Stimulated activated CD4-positive, alpha-beta T cell treated with anti-CD3 and anti-CD28 coated beads, Interleukin-1b, Interleukin-23, amount 100 ng/mL, for 4 hours (primary cell): ENCODE measurements at regions not wholly inside any gene's neighbourhood (a gene's known extent, or its start where the extent isn't known, plus 50 kb on each side); places are given as distances from the start of the nearest gene placed in this dataset.

Source experiments
- DNase-seq, 2 donors: peaks; one replicate each; pipeline ENCODE4 v3.0.0-alpha.2; 2020; ENCODE audit warnings: low read depth in 2 of 2

- DNase-seq: no peak
Measured at GRCh38 chr2:172658945-172659344, 76.7 kb upstream of the RAPGEF4 start.

GRCh38 chr2:172662099-172662498, 73.5 kb upstream of the RAPGEF4 start:
- no peak for DNase-seq

GRCh38 chr2:172664766-172665165, 70.9 kb upstream of the RAPGEF4 start:
- no peak for DNase-seq

- no peak for DNase-seq
Measured at GRCh38 chr2:172667581-172668325, 67.9 kb upstream of the RAPGEF4 start.

- DNase-seq: no peak
Measured at GRCh38 chr2:172671501-172671900, 64.1 kb upstream of the RAPGEF4 start.

GRCh38 chr2:172672114-172672513, 63.5 kb upstream of the RAPGEF4 start:
- no peak for DNase-seq

- DNase-seq: no peak
Measured at GRCh38 chr2:172673056-172673683, 62.5 kb upstream of the RAPGEF4 start.

GRCh38 chr2:172674034-172674967, 61.3 kb upstream of the RAPGEF4 start:
- peak; percentile 27 to 34 for DNase-seq

GRCh38 chr2:172674968-172675303, 60.7 kb upstream of the RAPGEF4 start:
- DNase-seq: no peak

GRCh38 chr2:172677363-172677762, 58.3 kb upstream of the RAPGEF4 start:
- no peak for DNase-seq

- no peak for DNase-seq
Measured at GRCh38 chr2:172680436-172681068, 55.1 kb upstream of the RAPGEF4 start.

- no peak for DNase-seq
Measured at GRCh38 chr2:172685467-172685866, 50.2 kb upstream of the RAPGEF4 start.
